ENCODE measurements at regions not wholly inside any gene's neighbourhood (a gene's known extent, or its start where the extent isn't known, plus 50 kb on each side); places are given as distances from the start of the nearest gene placed in this dataset.

- no peaks in the 10 kb centered on the region for H3K9me2 ChIP-seq (ENCODE audit: low read depth, low read length)
- TF ChIP-seq EZH2 (IDR thresholded peaks at IDR 0.05; ENCODE audit: borderline replicate concordance, low read length): no peak
- no peak for TF ChIP-seq CTCF (IDR thresholded peaks at IDR 0.05; ENCODE audit: low read length)
- H3K4me2 ChIP-seq (ENCODE audit: low read length): no peak overlapping the region
- no peaks in the 10 kb centered on the region for H3K27me3 ChIP-seq (ENCODE audit: insufficient read depth, low read length)
- no peaks in the 10 kb centered on the region for H3K4me1 ChIP-seq (ENCODE audit: insufficient read depth, low read length, severe bottlenecking)
- no peak overlapping the region for H3K9ac ChIP-seq (ENCODE audit: low read length)
- no peaks in the 10 kb centered on the region for H3F3A ChIP-seq (ENCODE audit: insufficient read depth, low read length)
- H3K79me2 ChIP-seq (ENCODE audit: insufficient read depth, low read length): no peaks in the 10 kb centered on the region
- no peaks in the 10 kb centered on the region for H3K9me3 ChIP-seq (ENCODE audit: low read length)
- H3K27ac ChIP-seq (ENCODE audit: low read depth, low read length, poor library complexity, severe bottlenecking): no peak overlapping the region
- H2AFZ ChIP-seq (ENCODE audit: low read length): no peak overlapping the region
- H4K20me1 ChIP-seq (ENCODE audit: insufficient read depth, low read length): no peaks in the 10 kb centered on the region
- no peak overlapping the region for H3K4me3 ChIP-seq (ENCODE audit: low read depth, low read length, poor library complexity, severe bottlenecking)
- H3K36me3 ChIP-seq (ENCODE audit: insufficient read depth, low read length): no peaks in the 10 kb centered on the region
Observed at GRCh38 chr1:56084246-56084645, 495.1 kb downstream of the PLPP3 start.

GRCh38 chr1:56081736-56082135 lies 497.6 kb downstream of the PLPP3 start:
- Histone ChIP-seq H3F3A (ENCODE audit: insufficient read depth, low read length) (no peaks in the 10 kb centered on the region), H3K9ac (ENCODE audit: low read length) (no peak overlapping the region), H3K4me2 (ENCODE audit: low read length) (no peak overlapping the region), H3K9me3 (ENCODE audit: low read length) (no peaks in the 10 kb centered on the region), H3K79me2 (ENCODE audit: insufficient read depth, low read length) (no peaks in the 10 kb centered on the region), H3K27ac (ENCODE audit: low read depth, low read length, poor library complexity, severe bottlenecking) (no peak overlapping the region), H3K4me3 (ENCODE audit: low read depth, low read length, poor library complexity, severe bottlenecking) (no peak overlapping the region), H3K4me1 (ENCODE audit: insufficient read depth, low read length, severe bottlenecking) (no peaks in the 10 kb centered on the region), H2AFZ (ENCODE audit: low read length) (no peak overlapping the region), H3K27me3 (ENCODE audit: insufficient read depth, low read length) (no peaks in the 10 kb centered on the region), H3K36me3 (ENCODE audit: insufficient read depth, low read length) (no peaks in the 10 kb centered on the region), H4K20me1 (ENCODE audit: insufficient read depth, low read length) (no peaks in the 10 kb centered on the region), H3K9me2 (ENCODE audit: low read depth, low read length) (no peaks in the 10 kb centered on the region)
- no peak for TF ChIP-seq CTCF (IDR thresholded peaks at IDR 0.05; ENCODE audit: low read length)
- TF ChIP-seq EZH2 (IDR thresholded peaks at IDR 0.05; ENCODE audit: borderline replicate concordance, low read length): no peak

- Histone ChIP-seq H3K9ac (ENCODE audit: low read length) (no peak overlapping the region), H3K4me1 (ENCODE audit: insufficient read depth, low read length, severe bottlenecking) (no peaks in the 10 kb centered on the region), H3K27ac (ENCODE audit: low read depth, low read length, poor library complexity, severe bottlenecking) (no peak overlapping the region), H3K4me3 (ENCODE audit: low read depth, low read length, poor library complexity, severe bottlenecking) (no peak overlapping the region), H3K9me3 (ENCODE audit: low read length) (no peaks in the 10 kb centered on the region), H3K79me2 (ENCODE audit: insufficient read depth, low read length) (no peaks in the 10 kb centered on the region), H3K36me3 (ENCODE audit: insufficient read depth, low read length) (no peaks in the 10 kb centered on the region), H3K27me3 (ENCODE audit: insufficient read depth, low read length) (no peaks in the 10 kb centered on the region), H2AFZ (ENCODE audit: low read length) (no peak overlapping the region), H4K20me1 (ENCODE audit: insufficient read depth, low read length) (no peaks in the 10 kb centered on the region), H3F3A (ENCODE audit: insufficient read depth, low read length) (no peaks in the 10 kb centered on the region), H3K9me2 (ENCODE audit: low read depth, low read length) (no peaks in the 10 kb centered on the region), H3K4me2 (ENCODE audit: low read length) (no peak overlapping the region)
- TF ChIP-seq CTCF (IDR thresholded peaks at IDR 0.05; ENCODE audit: low read length) (no peak), EZH2 (IDR thresholded peaks at IDR 0.05; ENCODE audit: borderline replicate concordance, low read length) (no peak)
Observed at GRCh38 chr1:56081173-56081572, 498.2 kb downstream of the PLPP3 start.
